HG03520 (cell line): ENCODE measurements at regions not wholly inside any gene's neighbourhood (a gene's known extent, or its start where the extent isn't known, plus 50 kb on each side); places are given as distances from the start of the nearest gene placed in this dataset.

Experiments
- ATAC-seq: cut with Tn5 transposase; IDR thresholded peaks from one replicate; pipeline ENCODE4 v1.9.1; 2021; ENCODE audit warnings: mild to moderate bottlenecking, moderate library complexity; ENCODE audit not compliant: unreplicated experiment

DNA sequence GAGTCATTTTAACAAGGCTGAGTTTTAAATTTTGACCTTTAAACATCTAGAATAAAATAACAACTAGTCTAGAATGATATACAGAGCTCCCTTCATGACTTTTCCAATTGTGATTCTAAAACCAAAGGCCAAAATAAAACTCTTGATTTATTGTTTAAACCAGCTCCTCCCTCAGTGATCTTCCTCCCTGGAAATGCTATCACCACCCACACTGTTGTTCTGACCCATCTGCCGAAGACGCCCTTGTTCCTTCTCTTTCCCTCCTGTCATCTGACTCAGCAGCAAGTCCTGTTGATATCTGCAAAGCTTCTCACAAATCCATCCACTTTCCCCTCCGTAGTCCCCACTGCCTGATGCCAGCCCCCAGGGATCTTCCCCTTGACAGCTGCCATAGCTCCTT, 231.6 kb upstream of the DYNLRB2 start:
- ATAC-seq: no peak

DNA sequence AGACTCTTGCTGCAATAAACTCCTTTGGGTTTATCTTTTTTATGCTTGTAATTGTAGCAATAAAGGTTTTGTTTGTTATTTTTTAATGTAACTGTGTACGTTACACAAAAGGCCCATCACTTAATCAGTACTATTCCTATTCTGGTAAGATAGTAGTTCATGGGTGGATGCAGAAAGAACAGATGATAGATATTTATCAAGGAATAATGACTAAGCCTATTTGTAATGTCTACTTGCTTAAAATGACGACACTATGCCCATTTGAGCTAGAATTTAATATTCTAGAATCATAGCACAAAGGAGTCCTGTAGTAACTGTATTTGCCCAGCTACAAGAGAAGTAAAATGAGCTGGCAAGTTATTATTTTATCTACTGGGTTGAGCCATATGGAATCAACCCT, 235.4 kb upstream of the DYNLRB2 start:
- ATAC-seq: no peak

GRCh38 chr16:80303691-80304090, 237.1 kb upstream of the DYNLRB2 start:
- ATAC-seq: no peak

DNA sequence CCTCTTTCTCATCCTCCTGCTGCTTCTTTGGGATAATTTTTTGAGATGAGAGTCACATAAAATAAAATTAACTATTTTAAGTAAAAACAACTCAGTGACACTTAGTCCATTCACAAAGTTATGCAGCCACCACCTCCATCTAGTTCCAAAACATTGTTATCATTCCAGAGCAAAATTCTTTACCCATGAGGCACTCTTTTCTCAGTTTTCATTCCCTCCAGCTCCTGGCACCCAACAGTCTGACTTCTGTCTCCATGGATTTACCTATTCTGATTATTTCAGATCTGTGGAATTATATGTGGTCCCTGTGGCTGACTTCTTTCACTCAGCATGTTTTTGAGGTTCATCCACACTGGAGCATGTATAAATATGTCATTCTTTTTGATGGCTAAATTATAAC, 239.9 kb upstream of the DYNLRB2 start:
- ATAC-seq: no peak

DNA sequence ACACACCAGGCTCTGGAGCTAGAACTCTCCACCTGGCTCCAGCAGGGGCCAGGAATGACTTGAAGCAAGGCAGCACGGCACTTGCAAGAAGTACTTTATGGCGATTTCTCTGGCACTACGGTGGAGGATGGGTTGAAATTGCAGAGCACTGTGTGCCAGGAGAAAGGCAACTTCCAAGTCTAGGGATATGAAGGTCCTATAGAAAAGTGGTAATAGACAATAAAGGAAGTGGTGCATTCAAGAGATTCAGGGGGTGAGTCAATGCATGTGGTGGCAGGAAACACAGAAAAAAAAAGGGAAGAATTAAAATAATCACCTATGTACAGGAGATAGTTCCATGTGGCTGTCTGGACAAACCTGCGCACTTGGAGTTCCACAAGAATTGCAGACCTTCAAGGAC, 240.3 kb upstream of the DYNLRB2 start:
- ATAC-seq: no peak

- ATAC-seq: no peak
Observed at GRCh38 chr16:80299416-80299815, 241.4 kb upstream of the DYNLRB2 start.

- no peak for ATAC-seq
Observed at GRCh38 chr16:80298676-80299075, 242.1 kb upstream of the DYNLRB2 start.

DNA sequence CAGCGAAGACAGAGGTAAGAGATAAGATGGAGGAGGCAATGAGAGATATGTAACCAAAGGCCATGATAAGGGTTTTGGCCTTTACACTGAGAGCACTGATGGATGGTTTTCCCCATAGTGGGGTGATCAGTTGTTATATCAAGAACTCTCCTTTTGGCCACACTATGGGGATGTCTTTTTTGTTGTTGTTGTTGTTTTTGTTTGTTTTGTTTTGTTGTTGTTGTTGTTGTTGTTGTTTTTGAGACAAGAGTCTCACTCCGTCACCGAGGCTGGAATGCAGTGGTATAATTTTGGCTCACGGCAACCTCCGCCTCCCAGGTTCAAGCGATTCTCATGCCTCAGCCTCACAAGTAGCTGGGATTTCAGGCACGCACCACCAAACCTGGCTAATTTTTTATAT, 244.8 kb upstream of the DYNLRB2 start:
- ATAC-seq: no peak

- no peak for ATAC-seq
Observed at GRCh38 chr16:80294172-80294571, 246.6 kb upstream of the DYNLRB2 start.

- no peak for ATAC-seq
Observed at GRCh38 chr16:80288616-80289015, 252.2 kb upstream of the DYNLRB2 start.

DNA sequence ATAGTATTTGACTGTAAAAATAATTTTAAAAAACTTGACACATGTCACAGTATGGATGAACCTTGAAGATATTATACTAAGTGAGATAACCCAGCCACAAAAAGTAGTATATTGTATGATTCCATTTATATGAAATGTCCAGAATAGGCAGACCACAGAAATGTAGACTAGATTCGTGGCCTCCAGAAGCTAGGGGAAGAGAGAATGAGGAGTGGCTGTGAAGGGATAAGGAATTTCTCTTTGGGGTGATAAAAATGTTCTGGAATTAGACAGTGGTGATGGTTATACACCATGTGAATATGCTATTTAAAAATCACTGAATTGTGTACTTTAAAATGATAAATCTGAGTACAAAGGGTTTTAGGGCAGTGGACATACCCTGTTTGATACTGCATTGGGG, 253.1 kb upstream of the DYNLRB2 start:
- ATAC-seq: no peak

GRCh38 chr16:80285104-80285503, 255.7 kb upstream of the DYNLRB2 start:
- ATAC-seq: no peak

DNA sequence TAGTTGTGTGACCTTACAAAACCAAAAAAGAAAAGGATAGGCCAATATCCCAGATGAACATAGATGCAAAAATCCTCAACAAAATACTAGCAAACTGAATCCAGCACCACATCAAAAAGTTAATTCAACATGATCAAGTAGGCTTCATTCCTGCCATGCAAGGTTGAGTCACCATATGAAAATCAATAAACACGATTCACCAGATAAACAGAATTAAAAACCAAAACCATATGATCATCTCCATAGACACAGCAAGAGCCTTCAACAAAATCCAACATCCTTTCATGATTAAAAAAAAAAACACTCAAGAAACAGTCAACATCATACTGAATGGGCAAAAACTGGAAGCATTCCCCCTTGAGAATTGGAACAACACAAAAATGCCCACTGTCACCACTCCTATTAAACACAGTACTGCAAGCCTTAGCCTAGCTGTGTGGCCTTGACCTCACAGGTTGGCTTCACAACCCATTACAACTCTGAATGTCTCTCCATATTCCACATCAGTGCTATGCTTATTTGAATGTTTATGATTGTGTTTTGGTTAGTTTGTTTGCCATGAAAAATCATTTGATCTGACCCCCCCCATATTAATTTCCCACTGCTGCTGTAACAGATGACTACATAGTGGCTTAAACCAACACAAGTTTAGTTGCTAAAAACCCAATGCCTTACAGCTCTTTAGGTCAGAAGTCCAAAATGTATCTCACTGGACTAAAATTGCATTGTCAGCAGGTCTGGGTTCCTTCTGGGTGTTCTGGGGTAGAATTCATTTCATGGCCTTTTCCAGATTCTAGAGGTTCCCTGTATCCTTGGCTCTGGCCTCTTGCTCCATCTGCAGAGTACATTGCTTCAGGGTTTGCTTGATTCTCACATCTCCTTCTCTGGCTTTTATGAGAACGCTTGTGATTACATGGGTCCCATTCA, 257.1 kb upstream of the DYNLRB2 start:
- no peak for ATAC-seq

DNA sequence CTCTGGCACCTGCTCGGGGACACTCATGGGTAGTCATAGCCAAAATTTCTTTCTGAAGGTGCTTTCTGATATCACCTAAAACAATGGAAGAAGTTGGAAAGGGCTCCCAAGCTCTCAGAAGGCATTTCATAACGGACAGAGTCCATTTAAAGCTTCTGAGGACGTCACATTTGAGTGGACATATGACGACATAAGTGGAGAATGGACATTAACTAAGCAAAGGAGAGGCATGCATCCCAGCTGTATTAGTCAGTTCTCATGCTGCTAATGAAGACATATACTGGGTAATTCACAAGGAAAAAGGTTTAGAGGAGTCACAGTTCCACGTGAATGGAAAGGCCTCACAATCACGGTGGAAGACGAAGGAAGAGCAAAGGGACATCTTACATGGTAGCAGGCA, 260.2 kb upstream of the DYNLRB2 start:
- ATAC-seq: no peak

- no peak for ATAC-seq
Observed at GRCh38 chr16:80279656-80280055, 261.1 kb upstream of the DYNLRB2 start.

- ATAC-seq: no peak
Observed at GRCh38 chr16:80277182-80277581, 263.6 kb upstream of the DYNLRB2 start.

DNA sequence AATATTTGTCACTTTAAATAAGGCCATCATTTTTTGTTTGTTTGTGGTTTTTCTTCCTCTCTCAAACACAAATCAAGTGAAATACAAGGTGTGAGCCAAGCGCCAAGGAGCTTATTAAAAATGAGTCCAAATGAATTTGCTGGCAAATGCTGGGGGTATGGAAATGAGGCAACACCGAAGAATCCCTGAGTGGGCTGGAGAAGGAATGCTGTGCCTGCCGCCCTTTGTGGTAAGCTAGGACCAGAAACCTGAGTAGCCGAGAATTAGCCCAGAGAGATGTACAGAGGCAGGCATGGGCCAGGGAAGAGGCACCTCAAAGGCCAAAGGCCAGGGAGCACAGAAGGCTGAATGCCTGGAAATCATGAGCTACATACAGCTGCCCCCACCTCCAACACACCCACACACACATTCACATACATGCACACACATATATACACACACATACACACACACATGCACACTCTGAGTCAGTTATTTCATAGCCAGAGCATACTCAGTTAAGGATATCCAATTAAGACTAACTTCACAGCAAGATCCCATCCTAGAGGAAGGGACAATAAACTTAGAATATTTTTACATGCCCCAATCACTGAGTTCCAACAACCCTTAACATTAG, 266.1 kb upstream of the DYNLRB2 start:
- no peak for ATAC-seq

DNA sequence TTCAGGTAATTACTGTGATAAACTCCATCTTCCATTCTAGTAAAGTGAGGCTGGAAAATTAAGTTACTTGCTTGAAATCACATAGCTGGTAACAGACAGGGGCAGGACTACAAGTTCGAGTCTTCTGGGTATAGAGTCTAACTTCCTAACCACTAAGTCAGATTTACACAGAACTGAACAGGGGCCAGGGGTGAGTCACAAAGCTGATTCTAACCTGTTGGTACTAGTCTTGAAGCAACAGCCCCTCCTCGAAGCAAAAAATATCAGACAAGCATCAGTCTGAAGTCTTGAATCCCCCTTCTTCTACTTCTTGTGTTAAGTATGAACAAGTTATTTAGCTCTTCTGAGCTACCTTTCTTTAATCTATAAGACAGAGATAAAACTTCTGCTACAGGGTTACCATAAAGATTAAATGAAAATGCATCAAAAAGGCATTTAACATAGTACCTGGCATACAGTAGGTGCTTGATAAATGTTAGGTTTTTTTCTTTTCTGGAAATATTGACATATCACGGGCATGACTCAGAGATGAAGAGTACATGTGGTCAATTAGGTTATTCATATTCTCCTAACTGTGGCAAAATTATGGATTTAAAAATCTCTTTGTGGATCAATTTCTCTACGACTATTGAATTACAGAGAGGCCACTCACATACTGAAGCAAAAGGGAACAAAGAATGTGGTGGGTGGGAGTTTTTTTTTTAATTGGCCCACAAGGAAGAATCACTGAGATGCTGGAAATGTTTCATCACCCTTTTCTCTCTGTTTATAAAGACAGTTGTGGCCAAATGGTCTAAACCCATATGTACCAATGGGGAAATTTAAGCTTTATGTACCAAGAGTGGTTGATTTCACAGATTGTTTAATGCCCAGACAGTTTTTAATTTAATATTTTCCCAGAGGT, 266.9 kb upstream of the DYNLRB2 start:
- ATAC-seq: no peak

DNA sequence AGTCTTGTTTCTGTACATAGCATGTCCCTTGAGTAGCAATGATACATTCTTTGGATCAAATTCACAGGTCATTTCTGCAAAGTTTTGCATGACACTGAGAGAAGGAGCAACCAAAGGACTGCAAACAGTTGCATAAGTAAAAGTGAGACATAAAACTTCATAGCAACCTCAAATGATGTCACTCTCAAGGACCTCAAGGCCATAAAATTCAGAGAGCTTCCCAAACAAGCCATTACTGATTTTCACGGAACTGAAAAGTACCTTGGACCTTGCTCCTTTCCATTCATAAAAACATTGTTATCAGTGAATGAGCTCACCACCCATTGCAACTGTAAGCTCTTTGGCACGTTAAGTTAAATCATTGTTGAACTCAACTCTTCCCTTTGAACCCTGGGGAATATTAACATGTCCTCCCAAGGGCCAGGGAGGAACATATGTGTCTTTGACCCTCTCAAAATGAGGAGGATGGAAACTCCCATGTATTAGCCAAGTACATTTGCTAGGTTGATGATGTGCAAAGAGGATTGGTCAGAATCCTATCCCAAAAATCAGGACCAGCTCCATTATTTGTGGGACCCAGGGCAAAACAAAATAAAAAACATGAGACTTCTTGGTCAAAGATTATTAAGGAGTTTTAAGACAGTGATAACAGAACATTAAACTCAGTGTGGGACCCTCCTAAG, 275.0 kb upstream of the DYNLRB2 start:
- no peak for ATAC-seq

DNA sequence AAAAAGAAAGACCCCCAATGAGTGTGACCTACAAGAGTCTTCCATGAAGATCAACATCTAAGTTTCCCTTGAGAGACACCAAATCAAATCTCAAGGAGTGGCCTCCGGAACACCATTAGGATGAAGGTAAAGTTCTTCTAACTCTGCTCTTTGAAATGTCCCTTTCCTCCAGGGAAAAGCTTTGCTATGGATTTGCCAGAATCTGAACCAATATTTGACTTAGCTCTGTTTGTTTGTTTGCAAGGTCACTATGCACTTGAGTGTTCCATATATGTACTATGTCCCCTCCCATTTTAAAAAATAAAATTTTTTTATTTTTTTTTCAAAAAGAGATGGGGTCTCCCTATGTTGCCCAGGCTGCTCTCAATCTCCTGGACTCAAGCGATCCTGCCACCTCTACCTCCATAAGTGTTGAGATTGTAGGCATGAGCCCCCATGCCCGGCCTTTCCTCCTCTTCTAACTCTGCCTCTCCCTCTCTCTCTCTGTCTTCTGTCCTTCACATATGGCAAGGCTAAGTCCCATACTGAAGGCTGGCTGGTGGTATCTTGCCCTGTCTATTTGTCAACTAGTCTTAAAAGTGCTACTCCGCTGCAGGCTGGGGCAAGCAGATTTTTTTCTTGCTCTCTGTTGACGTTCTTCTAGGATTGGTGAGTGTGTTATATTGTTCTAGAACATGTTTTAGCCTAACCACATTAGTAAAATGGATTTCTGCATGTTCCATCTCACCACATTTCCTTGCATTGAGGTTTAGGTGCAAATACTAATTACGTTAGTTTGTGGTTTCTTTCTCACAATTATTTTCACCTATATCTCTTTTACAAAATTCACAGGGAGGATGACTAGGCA, 276.7 kb upstream of the DYNLRB2 start:
- ATAC-seq: no peak
